Tibial artery (tissue), 4 donors: ENCODE measurements at regions not wholly inside any gene's neighbourhood (a gene's known extent, or its start where the extent isn't known, plus 50 kb on each side); places are given as distances from the start of the nearest gene placed in this dataset.

Experiments
- DNase-seq, 2 donors: peaks; one replicate each; pipeline ENCODE4 v3.0.0-alpha.2; 2019
- H3K27ac ChIP-seq, 2 donors: fragments of 200-600 bp; sonication (generic) in 1 of 2; 1 replicate in 1 of 2; 2 replicates in 1 of 2; pipeline ENCODE4 v1.5.1; 2018 to 2019; ENCODE audit warnings: mild to moderate bottlenecking in 1 of 2
- H3K27me3 ChIP-seq, 2 donors: fragments of 200-600 bp; sonication (generic) in 1 of 2; one replicate each; pipeline versions ENCODE4 v1.5.1 to v1.6.0; 2016 to 2019
- H3K36me3 ChIP-seq, 3 donors: fragments of 200-600 bp; sonication (generic) in 2 of 3; one replicate each; pipeline ENCODE4 v1.5.1; 2016 to 2019; ENCODE audit warnings: mild to moderate bottlenecking in 2 of 3
- H3K4me1 ChIP-seq, 4 donors: fragments of 200-600 bp; sonication (generic) in 2 of 4; 1 replicate in 3 of 4; 2 replicates in 1 of 4; pipeline ENCODE4 v1.5.1; 2016 to 2019
- H3K4me3 ChIP-seq, 2 donors: fragments of 200-600 bp; sonication (generic) in 1 of 2; 1 replicate in 1 of 2; 2 replicates in 1 of 2; pipeline ENCODE4 v1.5.1; 2018 to 2019; ENCODE audit warnings: mild to moderate bottlenecking in 2 of 2
- H3K9me3 ChIP-seq, 3 donors: fragments of 200-600 bp; sonication (generic) in 1 of 3; one replicate each; pipeline ENCODE4 v1.5.1; 2016 to 2019
- intact Hi-C: fragments of 100-400 bp; cut with DNase I; formaldehyde crosslinking; loops from one replicate; pipeline ENCODE4 v1.15.0; 2023; ENCODE audit warnings: low total_unique reads
- TF ChIP-seq, protein P1 (sequence below), 2 experiments: fragments of 200-600 bp in 1 of 2; fragments of 450-650 bp in 1 of 2; IDR thresholded peaks; one replicate each; pipeline ENCODE4 v1.5.1; 2017 to 2019; ENCODE audit warnings: antibody characterized with exemption in 2 of 2, mild to moderate bottlenecking in 1 of 2, moderate library complexity in 1 of 2

DNA sequence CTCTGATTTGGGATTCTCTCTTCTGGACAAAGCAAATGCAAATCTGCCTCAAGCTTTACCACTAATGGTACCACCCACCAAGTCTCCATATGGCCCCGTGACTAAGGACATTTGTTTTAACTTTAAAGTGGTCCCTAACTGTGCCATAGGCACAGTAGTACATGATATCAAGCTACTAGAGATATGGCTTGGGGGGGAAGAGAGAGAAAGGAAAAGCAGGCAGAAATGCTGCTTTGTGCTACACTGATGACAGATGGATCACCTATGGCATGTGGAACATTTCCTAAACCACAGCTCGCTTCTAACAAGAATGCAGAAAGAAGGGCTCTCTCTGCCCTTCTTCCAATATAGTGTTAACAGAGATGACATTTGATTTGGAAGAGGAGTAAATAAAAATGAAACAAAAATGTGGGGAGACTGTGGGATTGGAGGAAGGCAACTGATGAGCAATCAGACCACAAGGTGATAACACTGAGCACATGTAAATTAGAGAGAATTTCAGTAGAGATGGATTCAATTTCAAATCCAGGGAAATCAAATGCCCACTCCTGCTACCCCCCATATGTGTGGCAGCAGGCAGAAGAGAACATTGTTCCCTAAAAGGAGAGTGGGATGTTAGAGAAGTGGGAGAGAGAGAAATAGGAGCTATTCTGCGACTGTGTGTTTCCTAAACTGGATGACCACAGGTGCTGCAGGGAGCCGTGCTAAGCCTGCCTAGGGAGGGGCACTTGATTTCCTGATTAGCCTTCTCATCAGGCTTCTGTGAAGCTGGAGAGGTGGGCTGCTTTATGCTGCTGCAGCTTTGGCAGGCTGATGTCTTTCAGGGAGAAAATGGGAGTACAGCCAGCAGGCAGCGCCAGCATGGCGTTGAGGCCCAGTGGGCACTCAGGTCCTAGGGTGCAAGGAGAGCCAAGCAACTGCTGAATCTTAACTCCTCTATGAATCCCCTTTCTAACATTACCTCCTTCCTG is 75.3 kb downstream of the ZNF648 start:
- intact Hi-C loops, result no loop called here
- Histone ChIP-seq H3K9me3 (no peaks in the 10 kb centered on the region), H3K36me3 (no peaks in the 10 kb centered on the region), H3K27me3 (no peaks in the 10 kb centered on the region), H3K4me3 (no peak overlapping the region), H3K4me1 (no peaks in the 10 kb centered on the region), H3K27ac (no peak overlapping the region)
- TF ChIP-seq, protein P1, sequence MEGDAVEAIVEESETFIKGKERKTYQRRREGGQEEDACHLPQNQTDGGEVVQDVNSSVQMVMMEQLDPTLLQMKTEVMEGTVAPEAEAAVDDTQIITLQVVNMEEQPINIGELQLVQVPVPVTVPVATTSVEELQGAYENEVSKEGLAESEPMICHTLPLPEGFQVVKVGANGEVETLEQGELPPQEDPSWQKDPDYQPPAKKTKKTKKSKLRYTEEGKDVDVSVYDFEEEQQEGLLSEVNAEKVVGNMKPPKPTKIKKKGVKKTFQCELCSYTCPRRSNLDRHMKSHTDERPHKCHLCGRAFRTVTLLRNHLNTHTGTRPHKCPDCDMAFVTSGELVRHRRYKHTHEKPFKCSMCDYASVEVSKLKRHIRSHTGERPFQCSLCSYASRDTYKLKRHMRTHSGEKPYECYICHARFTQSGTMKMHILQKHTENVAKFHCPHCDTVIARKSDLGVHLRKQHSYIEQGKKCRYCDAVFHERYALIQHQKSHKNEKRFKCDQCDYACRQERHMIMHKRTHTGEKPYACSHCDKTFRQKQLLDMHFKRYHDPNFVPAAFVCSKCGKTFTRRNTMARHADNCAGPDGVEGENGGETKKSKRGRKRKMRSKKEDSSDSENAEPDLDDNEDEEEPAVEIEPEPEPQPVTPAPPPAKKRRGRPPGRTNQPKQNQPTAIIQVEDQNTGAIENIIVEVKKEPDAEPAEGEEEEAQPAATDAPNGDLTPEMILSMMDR (IDR thresholded peaks at IDR 0.05), result no peak
- DNase-seq, result no peak

DNA sequence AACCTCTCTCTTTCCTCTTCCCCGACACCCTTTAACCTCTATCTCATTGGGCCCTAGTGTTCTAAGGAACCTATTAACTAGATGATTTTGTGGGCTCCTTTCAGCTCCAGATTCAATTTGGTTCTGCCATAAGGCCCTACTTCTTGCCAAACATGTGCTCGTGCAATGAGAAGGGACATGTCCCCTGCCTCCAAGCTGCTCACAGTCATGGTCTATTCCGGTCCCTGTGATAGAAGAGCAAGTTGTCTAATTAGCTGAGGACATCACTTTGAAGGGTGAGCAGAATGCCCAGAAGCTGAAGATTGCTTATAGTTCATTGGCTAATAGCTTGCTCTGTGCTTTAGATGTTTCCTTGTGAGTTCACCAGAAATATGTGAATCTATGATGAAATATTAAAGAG is 76.2 kb downstream of the ZNF648 start:
- DNase-seq, result no peak
- intact Hi-C loops, result no loop called here
- TF ChIP-seq, protein P1 (IDR thresholded peaks at IDR 0.05), result no peak
- H3K27me3 ChIP-seq, result no peaks in the 10 kb centered on the region
- H3K9me3 ChIP-seq, result no peaks in the 10 kb centered on the region
- H3K4me3 ChIP-seq, result no peak overlapping the region
- no peaks in the 10 kb centered on the region for H3K36me3 ChIP-seq
- H3K4me1 ChIP-seq, result no peaks in the 10 kb centered on the region
- no peak overlapping the region for H3K27ac ChIP-seq

DNA sequence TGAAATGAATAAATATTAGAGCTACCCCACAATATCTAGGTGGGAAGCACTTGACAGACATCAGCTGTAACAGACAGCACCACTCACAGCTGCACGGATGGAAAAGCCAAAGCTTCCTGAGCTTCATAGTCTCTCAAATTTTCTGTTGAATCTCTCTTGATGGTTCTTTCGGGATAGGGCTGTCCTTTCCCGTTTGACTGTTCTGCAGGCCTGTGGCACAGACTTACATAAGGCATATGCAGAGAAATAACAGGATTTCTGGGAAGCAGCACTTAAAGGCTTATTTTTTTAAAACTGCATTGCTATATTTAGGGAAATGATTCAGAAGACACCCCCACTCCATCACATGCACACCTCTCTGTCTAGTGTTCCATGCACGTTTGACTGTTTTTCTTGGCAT is 77.5 kb downstream of the ZNF648 start:
- no peaks in the 10 kb centered on the region for H3K27me3 ChIP-seq
- H3K9me3 ChIP-seq, result no peaks in the 10 kb centered on the region
- TF ChIP-seq, protein P1 (IDR thresholded peaks at IDR 0.05), result no peak
- DNase-seq, result no peak
- no peaks in the 10 kb centered on the region for H3K4me1 ChIP-seq
- no peak overlapping the region for H3K27ac ChIP-seq
- no peak overlapping the region for H3K4me3 ChIP-seq
- H3K36me3 ChIP-seq, result no peaks in the 10 kb centered on the region
- intact Hi-C loops, result no loop called here

DNA sequence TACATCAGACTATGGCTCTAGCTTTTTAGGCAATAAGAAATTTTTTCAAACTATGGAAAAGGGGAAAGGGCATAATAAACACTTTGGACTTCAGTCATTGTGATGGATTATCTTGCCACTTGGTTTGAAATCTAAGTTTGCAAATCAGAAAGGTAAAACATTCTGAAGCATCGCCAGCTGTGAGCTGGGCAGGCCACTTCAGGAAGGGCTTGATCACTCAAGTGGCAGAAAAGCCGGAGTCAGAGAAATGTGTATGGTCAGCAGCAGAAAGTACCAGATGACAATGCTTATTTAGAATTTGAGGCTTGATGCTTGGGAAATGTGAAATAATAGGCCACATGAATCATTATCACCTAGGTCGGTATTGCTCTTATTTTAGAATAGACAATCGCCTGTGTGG is 79.7 kb downstream of the ZNF648 start:
- DNase-seq, result no peak
- H3K27me3 ChIP-seq, result no peaks in the 10 kb centered on the region

DNA sequence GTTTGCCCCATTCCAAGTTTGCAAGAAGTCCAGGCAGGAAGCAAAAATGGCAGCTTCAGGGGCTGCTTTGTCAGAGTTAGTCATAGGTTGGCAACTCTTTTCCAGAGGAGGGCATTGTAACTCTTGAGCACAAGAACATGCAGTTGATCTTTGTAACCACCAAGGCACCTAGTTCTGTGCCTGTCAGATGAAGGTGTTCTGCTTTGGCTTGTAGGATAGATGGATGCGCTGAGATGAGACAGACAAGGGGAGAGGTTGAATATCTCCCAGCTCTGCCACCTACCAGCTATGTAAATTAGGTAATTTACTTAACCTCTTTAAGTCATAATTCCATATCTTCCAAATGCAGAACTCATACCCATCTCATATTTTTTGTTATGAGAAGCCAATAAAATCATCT is 89.3 kb downstream of the ZNF648 start:
- intact Hi-C loops, result no loop called here
- peaks cover 0 to 12% (median 3%) of the 10 kb centered on the region in 3 donors for H3K9me3 ChIP-seq
- no peak overlapping the region for H3K4me3 ChIP-seq
- H3K36me3 ChIP-seq, result no peaks in the 10 kb centered on the region
- H3K27me3 ChIP-seq, result no peaks in the 10 kb centered on the region
- H3K27ac ChIP-seq, result no peak overlapping the region
- TF ChIP-seq, protein P1 (IDR thresholded peaks at IDR 0.05), result no peak
- no peaks in the 10 kb centered on the region for H3K4me1 ChIP-seq
- DNase-seq, result no peak

More for the DNA sequence above, 79.7 kb downstream of the ZNF648 start:
- Histone ChIP-seq H3K9me3 (no peaks in the 10 kb centered on the region), H3K36me3 (no peaks in the 10 kb centered on the region), H3K27ac (no peak overlapping the region), H3K4me1 (no peaks in the 10 kb centered on the region), H3K4me3 (no peak overlapping the region)
- TF ChIP-seq, protein P1 (IDR thresholded peaks at IDR 0.05), result no peak
- intact Hi-C loops, result no loop called here
